GM23338 (cell line): ENCODE measurements at regions not wholly inside any gene's neighbourhood (a gene's known extent, or its start where the extent isn't known, plus 50 kb on each side); places are given as distances from the start of the nearest gene placed in this dataset.
"Not testable (repeated sequence)": the region's sequence is repeated elsewhere in the genome, so short reads cannot be mapped to it uniquely, and the experiment has no call there.

ENCODE experiments used
- ATAC-seq: fragments of 200-7000 bp; cut with Tn5 transposase; 3 replicates; pipeline ENCODE4 v1.9.1; 2020
- DNase-seq: peaks from one replicate; pipeline ENCODE4 v3.0.0-alpha.2; 2015; ENCODE audit warnings: low spot score
- H2AFZ ChIP-seq: fragments of 200-600 bp; sonication (generic); 2 replicates; pipeline ENCODE4 v1.8.0; 2016; ENCODE audit warnings: antibody characterized with exemption, mild to moderate bottlenecking, moderate library complexity
- H3F3A ChIP-seq: fragments of 200-600 bp; sonication (generic); replicated peaks from 2 replicates; pipeline ENCODE4 v1.8.0; 2017; ENCODE audit warnings: antibody characterized with exemption, mixed run types, low read depth
- H3K27ac ChIP-seq: fragments of 200-600 bp; sonication (generic); 2 replicates; pipeline ENCODE4 v1.6.1; 2016; ENCODE audit warnings: low read depth
- H3K27me3 ChIP-seq: fragments of 200-600 bp; sonication (generic); 2 replicates; pipeline ENCODE4 v1.8.0; 2016; ENCODE audit warnings: mild to moderate bottlenecking, mixed run types, moderate library complexity; ENCODE audit not compliant: insufficient read depth
- H3K36me3 ChIP-seq: fragments of 200-600 bp; sonication (generic); 2 replicates; pipeline ENCODE4 v1.8.0; 2016; ENCODE audit warnings: mild to moderate bottlenecking; ENCODE audit not compliant: insufficient read depth
- H3K4me1 ChIP-seq: fragments of 200-600 bp; sonication (generic); 2 replicates; pipeline ENCODE4 v1.8.0; 2016; ENCODE audit warnings: mild to moderate bottlenecking, moderate library complexity; ENCODE audit not compliant: insufficient read depth
- H3K4me2 ChIP-seq: fragments of 200-600 bp; sonication (generic); 2 replicates; pipeline ENCODE4 v1.7.1; 2017; ENCODE audit warnings: mixed run types
- H3K4me3 ChIP-seq: fragments of 200-600 bp; sonication (generic); 2 replicates; pipeline ENCODE4 v1.6.1; 2016; ENCODE audit warnings: mixed run types
- H3K79me2 ChIP-seq: fragments of 200-600 bp; sonication (generic); replicated peaks from 2 replicates; pipeline ENCODE4 v1.8.0; 2017; ENCODE audit warnings: mild to moderate bottlenecking; ENCODE audit not compliant: insufficient read depth
- H3K9me2 ChIP-seq: fragments of 200-600 bp; sonication (generic); 2 replicates; pipeline ENCODE4 v1.8.0; 2017; ENCODE audit not compliant: insufficient read depth
- H4K20me1 ChIP-seq: fragments of 200-600 bp; sonication (generic); replicated peaks from 2 replicates; pipeline ENCODE4 v1.8.0; 2017; ENCODE audit warnings: mild to moderate bottlenecking; ENCODE audit not compliant: insufficient read depth
- H3K27ac Mint-ChIP-seq: 2 replicates; pipeline ENCODE4 v1.8.0; 2020; ENCODE audit warnings: inconsistent platforms, mild to moderate bottlenecking, moderate library complexity, mixed read lengths
- H3K27me3 Mint-ChIP-seq: 3 replicates; pipeline ENCODE4 v1.8.0; 2022; ENCODE audit warnings: low read depth, mild to moderate bottlenecking, moderate library complexity, mixed read lengths, inconsistent platforms; ENCODE audit not compliant: insufficient read depth, poor library complexity
- H3K36me3 Mint-ChIP-seq: 3 replicates; pipeline ENCODE4 v1.8.0; 2021; ENCODE audit warnings: low read depth, mild to moderate bottlenecking, inconsistent platforms, moderate library complexity, mixed read lengths
- H3K4me1 Mint-ChIP-seq: 3 replicates; pipeline ENCODE4 v1.8.0; 2020; ENCODE audit warnings: mild to moderate bottlenecking, inconsistent platforms, mixed read lengths
- H3K4me3 Mint-ChIP-seq: 3 replicates; pipeline ENCODE4 v1.8.0; 2021; ENCODE audit warnings: moderate library complexity, mild to moderate bottlenecking, inconsistent platforms, mixed read lengths
- H3K9me3 Mint-ChIP-seq: 3 replicates; pipeline ENCODE4 v1.8.0; 2020; ENCODE audit warnings: moderate library complexity, mild to moderate bottlenecking, inconsistent platforms, mixed read lengths
- CREB1 ChIP-seq: fragments of 250-450 bp; sonication (Bioruptor Pico); IDR thresholded peaks from 2 replicates; pipeline ENCODE4 v1.5.0; 2020; ENCODE audit warnings: low read depth, mild to moderate bottlenecking, moderate library complexity
- CTCF ChIP-seq, 2 experiments: fragments of 200-600 bp in 1 of 2; sonication (generic) in 1 of 2; conservative IDR thresholded peaks; 2 replicates each; pipeline versions ENCODE4 v1.5.1 to v1.6.1; 2016 to 2017; ENCODE audit warnings: antibody characterized with exemption in 2 of 2, low read depth in 2 of 2, mild to moderate bottlenecking in 2 of 2, moderate library complexity in 1 of 2
- EZH2phosphoT487 ChIP-seq: fragments of 200-600 bp; sonication (generic); IDR thresholded peaks from one replicate; pipeline ENCODE4 v1.8.1; 2018; ENCODE audit warnings: antibody characterized with exemption; ENCODE audit not compliant: unreplicated experiment
- POLR2AphosphoS5 ChIP-seq: IDR thresholded peaks from 2 replicates; pipeline ENCODE4 v1.6.1; 2016; ENCODE audit warnings: antibody characterized with exemption, low read depth
- REST ChIP-seq: IDR thresholded peaks from one replicate; pipeline ENCODE4 v1.6.1; 2018; ENCODE audit warnings: antibody characterized with exemption; ENCODE audit not compliant: unreplicated experiment
- STAT1 ChIP-seq: IDR thresholded peaks from one replicate; pipeline ENCODE4 v1.6.1; 2016; ENCODE audit warnings: antibody characterized with exemption; ENCODE audit not compliant: unreplicated experiment
- ZNF114 ChIP-seq: fragments of 250-450 bp; sonication (Bioruptor Pico); IDR thresholded peaks from 2 replicates; pipeline ENCODE4 v1.5.0; 2020; ENCODE audit warnings: mild to moderate bottlenecking, moderate library complexity
- ZNF331 ChIP-seq: fragments of 250-450 bp; sonication (Bioruptor Pico); IDR thresholded peaks from 2 replicates; pipeline ENCODE4 v1.5.0; 2020; ENCODE audit warnings: low read depth, mild to moderate bottlenecking, moderate library complexity

- no peak for TF ChIP-seq CTCF (conservative IDR thresholded peaks at IDR 0.05; ENCODE audit: low read depth in 2 of 2)
- no peak for TF ChIP-seq CREB1
- no peak for TF ChIP-seq ZNF331 (CRISPR knock-in tag)
- TF ChIP-seq STAT1, result no peak
- TF ChIP-seq REST, result no peak
- TF ChIP-seq ZNF114 (CRISPR knock-in tag), result no peak
- TF ChIP-seq EZH2phosphoT487, result no peak
Measured at GRCh38 chrX:128685387-128685786, 633.2 kb upstream of the ACTRT1 start (continued).

GRCh38 chrX:128676651-128677050, 624.4 kb upstream of the ACTRT1 start:
- peaks cover 6% of the 10 kb centered on the region; the same call in 1 of the 3 replicates for H3K4me1 Mint-ChIP-seq
- H3K27me3 Mint-ChIP-seq, result no peaks in the 10 kb centered on the region
- Histone ChIP-seq H3K4me1 (no peaks in the 10 kb centered on the region), H3K79me2 (no peaks in the 10 kb centered on the region), H3K9me2 (no peaks in the 10 kb centered on the region), H3K36me3 (no peaks in the 10 kb centered on the region), H3K4me2 (no peak overlapping the region), H3K27ac (no peak overlapping the region), H2AFZ (no peak overlapping the region), H3F3A (no peaks in the 10 kb centered on the region), H3K27me3 (no peaks in the 10 kb centered on the region), H3K4me3 (no peak overlapping the region), H4K20me1 (no peaks in the 10 kb centered on the region)
- H3K9me3 Mint-ChIP-seq, result peaks cover 10% of the 10 kb centered on the region; the same call in 2 of the 3 replicates
- H3K36me3 Mint-ChIP-seq, result 0 out of 3 replicates have a peak, but pooled peaks cover 6% of the 10 kb centered on the region
- no peak overlapping the region; the same call in 1 of the 2 replicates for H3K27ac Mint-ChIP-seq
- no peak overlapping the region for H3K4me3 Mint-ChIP-seq
- DNase-seq (no peak), ATAC-seq (no peak)
- no peak for TF ChIP-seq POLR2AphosphoS5
- TF ChIP-seq ZNF114 (CRISPR knock-in tag), result no peak

GRCh38 chrX:128674326-128675086, 622.3 kb upstream of the ACTRT1 start:
- not testable (repeated sequence) for H2AFZ ChIP-seq, H3K27ac Mint-ChIP-seq, H3K9me2 ChIP-seq, H3K27ac ChIP-seq, H3K4me3 ChIP-seq, H4K20me1 ChIP-seq, H3K36me3 ChIP-seq, H3K27me3 ChIP-seq, H3K79me2 ChIP-seq, H3K4me3 Mint-ChIP-seq, DNase-seq, H3K4me1 Mint-ChIP-seq, H3K36me3 Mint-ChIP-seq, H3K4me2 ChIP-seq, ATAC-seq, H3K27me3 Mint-ChIP-seq, H3F3A ChIP-seq, H3K4me1 ChIP-seq
- peaks cover 13% of the 10 kb centered on the region; the same call in 2 of the 3 replicates for H3K9me3 Mint-ChIP-seq
